NT2/D1 (cell line): ENCODE measurements at regions not wholly inside any gene's neighbourhood (a gene's known extent, or its start where the extent isn't known, plus 50 kb on each side); places are given as distances from the start of the nearest gene placed in this dataset.

Experiments used
- YY1 ChIP-seq: IDR thresholded peaks from 2 replicates; pipeline ENCODE4 v1.6.1; 2011; ENCODE audit not compliant: insufficient read length, insufficient read depth
- ZNF274 ChIP-seq: IDR thresholded peaks from 2 replicates; pipeline ENCODE4 v1.6.1; 2011; ENCODE audit warnings: mild to moderate bottlenecking, low read depth, low read length

DNA sequence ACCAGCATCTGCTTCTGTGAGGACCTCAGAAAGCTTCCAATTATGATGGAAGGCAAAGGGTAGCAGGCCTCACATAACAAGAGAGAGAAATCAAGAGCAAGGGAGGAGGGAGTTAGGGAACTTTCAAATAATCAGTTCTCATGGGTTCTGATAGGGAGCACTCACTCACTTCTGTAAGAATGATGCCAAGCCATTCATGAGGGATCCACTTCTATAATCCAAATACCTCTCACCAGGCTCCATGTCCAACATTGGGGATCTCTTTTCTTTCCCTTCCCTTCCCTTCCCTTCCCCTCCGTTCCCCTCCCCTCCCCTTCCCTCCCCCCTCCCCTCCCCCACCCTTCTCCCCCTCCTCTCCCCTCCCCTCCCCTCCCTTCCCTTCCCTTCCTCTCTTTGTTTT, 884.6 kb upstream of the GHITM start:
- no peak for TF ChIP-seq YY1
- no peak for TF ChIP-seq ZNF274
